H1 (cell line): ENCODE measurements at regions not wholly inside any gene's neighbourhood (a gene's known extent, or its start where the extent isn't known, plus 50 kb on each side); places are given as distances from the start of the nearest gene placed in this dataset.

Source experiments
- CTCF ChIA-PET: fragments of 300-600 bp; sonication (Branson Sonifier 250); formaldehyde crosslinking; loops from one replicate; lab custom pipeline; 2021; ENCODE audit not compliant: partially characterized antibody; lab: Charles Lee
- POLR2A ChIA-PET: fragments of 300-600 bp; sonication (Branson Sonifier 250); formaldehyde crosslinking; loops from one replicate; lab custom pipeline; 2021; ENCODE audit warnings: inconsistent platforms; ENCODE audit not compliant: partially characterized antibody; lab: Charles Lee
- DNase-seq, 2 experiments: peaks; one replicate each; pipeline versions ENCODE4 v3.0.0 to v3.0.0-alpha.2; 2010 to 2022; ENCODE audit warnings: low spot score in 2 of 2, low read depth in 1 of 2, mixed read lengths in 1 of 2
- FAIRE-seq: peaks from 2 replicates; lab custom pipeline; 2011; peaks lifted over from hg19 to GRCh38; lab: Jason Lieb, UNC
- H2AFZ ChIP-seq: 2 replicates; pipeline ENCODE4 v1.8.1; 2012; ENCODE audit warnings: low read length, inconsistent platforms
- H2AK5ac ChIP-seq: 2 replicates; pipeline ENCODE4 v1.6.1; 2013; ENCODE audit warnings: low read depth, low read length
- H2BK120ac ChIP-seq: replicated peaks from 2 replicates; pipeline ENCODE3; 2013; ENCODE audit warnings: low read depth, low read length, inconsistent platforms
- H2BK12ac ChIP-seq: 2 replicates; pipeline ENCODE4 v1.6.1; 2013; ENCODE audit warnings: low read depth, low read length
- H2BK15ac ChIP-seq: 2 replicates; pipeline ENCODE4 v1.6.1; 2013; ENCODE audit warnings: low read length
- H2BK20ac ChIP-seq: 2 replicates; pipeline ENCODE4 v1.6.1; 2013; ENCODE audit warnings: low read length
- H2BK5ac ChIP-seq: 2 replicates; pipeline ENCODE4 v1.6.1; 2013; ENCODE audit warnings: low read depth, low read length
- H3K14ac ChIP-seq: 2 replicates; pipeline ENCODE4 v1.6.1; 2013; ENCODE audit warnings: inconsistent platforms; ENCODE audit not compliant: insufficient read length
- H3K18ac ChIP-seq: 2 replicates; pipeline ENCODE4 v1.6.1; 2013; ENCODE audit warnings: low read length; ENCODE audit errors: extremely low read depth
- H3K23ac ChIP-seq: 2 replicates; pipeline ENCODE4 v1.6.1; 2013; ENCODE audit warnings: inconsistent platforms; ENCODE audit not compliant: insufficient read length
- H3K23me2 ChIP-seq: 2 replicates; pipeline ENCODE4 v1.6.1; 2013; ENCODE audit warnings: low read depth, low read length
- H3K27ac ChIP-seq: 2 replicates; pipeline ENCODE4 v1.6.1; 2011; ENCODE audit warnings: low read depth, low read length, inconsistent platforms
- H3K27me3 ChIP-seq, 4 experiments: replicated peaks in 1 of 4; 1 replicate in 1 of 4; 2 replicates in 3 of 4; pipeline versions ENCODE4 v1.6.1 to v1.8.1; 2011 to 2013; ENCODE audit warnings: low read length in 3 of 4, mild to moderate bottlenecking in 3 of 4, inconsistent platforms in 2 of 4, mixed read lengths in 2 of 4, moderate library complexity in 1 of 4; ENCODE audit not compliant: control insufficient read depth in 3 of 4, insufficient read depth in 3 of 4; ENCODE audit errors: extremely low read depth in 1 of 4
- H3K36me3 ChIP-seq, 4 experiments: 2 replicates each; pipeline versions ENCODE4 v1.6.1 to v1.8.1; 2011 to 2013; ENCODE audit warnings: mild to moderate bottlenecking in 4 of 4, low read length in 3 of 4, moderate library complexity in 2 of 4, control low read depth in 1 of 4, inconsistent platforms in 1 of 4; ENCODE audit not compliant: insufficient read depth in 4 of 4, control insufficient read depth in 2 of 4
- H3K4ac ChIP-seq: replicated peaks from 2 replicates; pipeline ENCODE3; 2013; ENCODE audit warnings: low read length, low read depth, mixed read lengths, inconsistent platforms; ENCODE audit not compliant: insufficient read length
- H3K4me1 ChIP-seq, 4 experiments: replicated peaks in 1 of 4; 1 replicate in 1 of 4; 2 replicates in 3 of 4; pipeline versions ENCODE4 v1.6.1 to v1.8.1; 2011 to 2013; ENCODE audit warnings: low read length in 3 of 4, inconsistent platforms in 2 of 4, mixed read lengths in 1 of 4; ENCODE audit not compliant: insufficient read depth in 4 of 4, control insufficient read depth in 3 of 4
- H3K4me2 ChIP-seq, 2 experiments: 2 replicates each; pipeline versions ENCODE4 v1.6.1 to v1.8.1; 2011 to 2013; ENCODE audit warnings: low read depth in 2 of 2, low read length in 2 of 2, control low read depth in 1 of 2, inconsistent platforms in 1 of 2, mild to moderate bottlenecking in 1 of 2; ENCODE audit not compliant: insufficient read depth in 1 of 2
- H3K4me3 ChIP-seq, 4 experiments: fragments of 200-600, 300-600 bp in 1 of 4; sonication (generic), shearing (Covaris generic), sonication (Bioruptor Twin) in 1 of 4; 2 replicates each; pipeline versions ENCODE4 v1.5.1 to v1.8.1; 2011 to 2016; ENCODE audit warnings: low read length in 4 of 4, low read depth in 3 of 4, control low read depth in 2 of 4, inconsistent platforms in 2 of 4, mild to moderate bottlenecking in 2 of 4, mixed read lengths in 1 of 4, moderate library complexity in 1 of 4; ENCODE audit not compliant: insufficient read depth in 2 of 4; ENCODE audit errors: extremely low read depth in 1 of 4
- H3K56ac ChIP-seq: replicated peaks from 2 replicates; pipeline ENCODE3; 2013; ENCODE audit warnings: low read depth, mild to moderate bottlenecking, mixed read lengths, low read length, inconsistent platforms; ENCODE audit not compliant: insufficient read length
- H3K79me1 ChIP-seq: 2 replicates; pipeline ENCODE4 v1.6.1; 2013; ENCODE audit warnings: low read depth, low read length, control low read depth
- H3K79me2 ChIP-seq, 2 experiments: 2 replicates each; pipeline versions ENCODE4 v1.6.1 to v1.8.1; 2012 to 2013; ENCODE audit warnings: low read length in 2 of 2, mild to moderate bottlenecking in 2 of 2, inconsistent platforms in 1 of 2; ENCODE audit not compliant: insufficient read depth in 2 of 2, control insufficient read depth in 1 of 2
- H3K9ac ChIP-seq, 4 experiments: replicated peaks in 1 of 4; 1 replicate in 1 of 4; 2 replicates in 3 of 4; pipeline versions ENCODE4 v1.6.1 to v1.8.1; 2011 to 2013; ENCODE audit warnings: low read depth in 3 of 4, low read length in 3 of 4, control low read depth in 2 of 4, mild to moderate bottlenecking in 2 of 4, moderate library complexity in 2 of 4, inconsistent platforms in 1 of 4; ENCODE audit errors: extremely low read depth in 1 of 4
- H3K9me3 ChIP-seq, 2 experiments: 2 replicates each; pipeline versions ENCODE4 v1.6.1 to v1.8.1; 2012 to 2013; ENCODE audit warnings: mild to moderate bottlenecking in 2 of 2, moderate library complexity in 2 of 2, control low read depth in 1 of 2, inconsistent platforms in 1 of 2, low read depth in 1 of 2, low read length in 1 of 2, mixed read lengths in 1 of 2; ENCODE audit not compliant: insufficient read depth in 2 of 2
- H4K20me1 ChIP-seq, 2 experiments: replicated peaks in 1 of 2; 2 replicates each; pipeline versions ENCODE3 to v1.8.1; 2011 to 2013; ENCODE audit warnings: inconsistent platforms in 2 of 2, low read length in 2 of 2, mild to moderate bottlenecking in 1 of 2; ENCODE audit not compliant: insufficient read depth in 2 of 2, control insufficient read depth in 1 of 2
- H4K5ac ChIP-seq: 2 replicates; pipeline ENCODE4 v1.6.1; 2013; ENCODE audit warnings: low read length, low read depth, mixed read lengths, inconsistent platforms; ENCODE audit not compliant: insufficient read length
- H4K8ac ChIP-seq: 2 replicates; pipeline ENCODE4 v1.8.0; 2013; ENCODE audit warnings: mild to moderate bottlenecking, moderate library complexity, low read length, inconsistent platforms; ENCODE audit not compliant: insufficient read depth; ENCODE audit errors: extremely low read depth
- H4K91ac ChIP-seq: replicated peaks from 2 replicates; pipeline ENCODE3; 2013; ENCODE audit warnings: low read length, mixed read lengths, inconsistent platforms; ENCODE audit not compliant: insufficient read length
- CHD1 ChIP-seq: IDR thresholded peaks from 2 replicates; pipeline ENCODE4 v1.6.1; 2012; ENCODE audit warnings: low read depth, low read length, improper control_type of control experiment
- EGR1 ChIP-seq: IDR thresholded peaks from 2 replicates; pipeline ENCODE4 v1.6.1; 2011; ENCODE audit warnings: low read depth, low read length, borderline replicate concordance
- HDAC2 ChIP-seq, 2 experiments: fragments of 300-600 bp in 1 of 2; sonication (generic) in 1 of 2; IDR thresholded peaks; 2 replicates each; pipeline ENCODE4 v1.6.1; 2011 to 2012; ENCODE audit warnings: low read depth in 2 of 2, low read length in 2 of 2, mild to moderate bottlenecking in 2 of 2, moderate library complexity in 2 of 2, borderline replicate concordance in 1 of 2, inconsistent platforms in 1 of 2
- HDAC6 ChIP-seq: IDR thresholded peaks from one replicate; pipeline ENCODE4 v1.7.1; 2012; ENCODE audit warnings: low read depth, mild to moderate bottlenecking, inconsistent platforms, low read length, moderate library complexity
- JUN ChIP-seq: IDR thresholded peaks from 2 replicates; pipeline ENCODE4 v1.6.1; 2011; ENCODE audit warnings: low read depth, mild to moderate bottlenecking, improper control_type of control experiment, low read length
- JUND ChIP-seq: IDR thresholded peaks from 2 replicates; pipeline ENCODE4 v1.6.1; 2011; ENCODE audit warnings: mild to moderate bottlenecking, improper control_type of control experiment, low read length
- KDM1A ChIP-seq: fragments of 200-600, 300-600 bp; sonication (generic); IDR thresholded peaks from 2 replicates; pipeline ENCODE4 v1.7.1; 2016; ENCODE audit warnings: mild to moderate bottlenecking, low read length, borderline replicate concordance
- MAFK ChIP-seq: IDR thresholded peaks from 2 replicates; pipeline ENCODE4 v1.6.1; 2012; ENCODE audit warnings: low read depth, mild to moderate bottlenecking, improper control_type of control experiment, low read length
- NRF1 ChIP-seq: IDR thresholded peaks from 2 replicates; pipeline ENCODE4 v1.6.1; 2011; ENCODE audit warnings: mild to moderate bottlenecking, low read depth, low read length, improper control_type of control experiment
- POLR2A ChIP-seq, 2 experiments: IDR thresholded peaks; 1 replicate in 1 of 2; 2 replicates in 1 of 2; pipeline ENCODE4 v1.6.1; 2011; ENCODE audit warnings: low read depth in 2 of 2, low read length in 2 of 2, mild to moderate bottlenecking in 2 of 2; ENCODE audit errors: control extremely low read depth in 1 of 2
- RAD21 ChIP-seq, 2 experiments: IDR thresholded peaks in 1 of 2; conservative IDR thresholded peaks in 1 of 2; 2 replicates each; pipeline ENCODE4 v1.6.1; 2011; ENCODE audit warnings: low read depth in 2 of 2, low read length in 2 of 2, improper control_type of control experiment in 1 of 2, inconsistent platforms in 1 of 2, mild to moderate bottlenecking in 1 of 2, moderate library complexity in 1 of 2
- RBBP5 ChIP-seq: IDR thresholded peaks from 2 replicates; pipeline ENCODE4 v1.7.1; 2012; ENCODE audit warnings: low read depth, mild to moderate bottlenecking, inconsistent platforms, low read length, moderate library complexity, borderline replicate concordance
- RXRA ChIP-seq: IDR thresholded peaks from 2 replicates; pipeline ENCODE4 v1.6.1; 2011; ENCODE audit warnings: low read depth, mild to moderate bottlenecking, low read length, moderate library complexity; ENCODE audit not compliant: insufficient read depth
- TAF7 ChIP-seq: optimal IDR thresholded peaks from 2 replicates; pipeline ENCODE3; 2011; ENCODE audit warnings: low read depth, mild to moderate bottlenecking, inconsistent platforms, low read length, moderate library complexity, borderline replicate concordance
- TEAD4 ChIP-seq: IDR thresholded peaks from 2 replicates; pipeline ENCODE4 v1.6.1; 2012; ENCODE audit warnings: low read depth, low read length, inconsistent platforms, mixed read lengths
- TF ChIP-seq, protein P1 (sequence below): IDR thresholded peaks from 2 replicates; pipeline ENCODE4 v1.6.1; 2012; ENCODE audit warnings: inconsistent platforms

GRCh38 chr1:221514806-221515205, 227.1 kb downstream of the DUSP10 start:
- FAIRE-seq: no peak
- Histone ChIP-seq H3K4me2 (no peak overlapping the region), H4K8ac (no peak overlapping the region), H3K79me2 (no peaks in the 10 kb centered on the region), H2BK120ac (no peak overlapping the region), H3K4me3 (no peak overlapping the region), H3K36me3 (no peaks in the 10 kb centered on the region), H3K14ac (no peak overlapping the region), H3K4ac (no peak overlapping the region), H2BK5ac (no peak overlapping the region), H2BK20ac (no peak overlapping the region), H4K91ac (no peak overlapping the region), H4K5ac (no peak overlapping the region), H2AFZ (no peak overlapping the region), H3K9me3 (no peaks in the 10 kb centered on the region), H2BK12ac (no peak overlapping the region), H3K79me1 (no peaks in the 10 kb centered on the region), H4K20me1 (no peaks in the 10 kb centered on the region), H3K23me2 (no peaks in the 10 kb centered on the region), H3K18ac (no peak overlapping the region), H3K56ac (no peak overlapping the region), H3K27me3 (no peaks in the 10 kb centered on the region), H3K27ac (no peak overlapping the region), H2AK5ac (no peak overlapping the region), H3K23ac (no peak overlapping the region), H3K9ac (no peak overlapping the region), H2BK15ac (no peak overlapping the region), H3K4me1 (no peaks in the 10 kb centered on the region)
- ChIA-PET CTCF (no interaction called here), POLR2A (no interaction called here)
- no peak for DNase-seq
- TF ChIP-seq TEAD4 (no peak), RXRA (no peak), POLR2A (IDR thresholded peaks at IDR 0.05; ENCODE audit: control extremely low read depth in 1 of 2, low read depth in 2 of 2, low read length in 2 of 2) (no peak), HDAC2 (IDR thresholded peaks at IDR 0.05; ENCODE audit: borderline replicate concordance in 1 of 2, low read depth in 2 of 2, low read length in 2 of 2) (no peak), RAD21 (IDR thresholded peaks at IDR 0.05 in 1 of 2, conservative IDR thresholded peaks at IDR 0.05 in 1 of 2; ENCODE audit: low read depth in 2 of 2, low read length in 2 of 2) (no peak), KDM1A (no peak), TAF7 (no peak), HDAC6 (no peak), JUN (no peak), RBBP5 (no peak), JUND (no peak), MAFK (no peak), EGR1 (no peak), NRF1 (no peak), CHD1 (no peak)
- TF ChIP-seq, protein P1, sequence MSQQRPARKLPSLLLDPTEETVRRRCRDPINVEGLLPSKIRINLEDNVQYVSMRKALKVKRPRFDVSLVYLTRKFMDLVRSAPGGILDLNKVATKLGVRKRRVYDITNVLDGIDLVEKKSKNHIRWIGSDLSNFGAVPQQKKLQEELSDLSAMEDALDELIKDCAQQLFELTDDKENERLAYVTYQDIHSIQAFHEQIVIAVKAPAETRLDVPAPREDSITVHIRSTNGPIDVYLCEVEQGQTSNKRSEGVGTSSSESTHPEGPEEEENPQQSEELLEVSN: no peak
